GM12875 (cell line): ENCODE measurements at regions not wholly inside any gene's neighbourhood (a gene's known extent, or its start where the extent isn't known, plus 50 kb on each side); places are given as distances from the start of the nearest gene placed in this dataset.

Experiments used
- H3K4me3 ChIP-seq: one replicate; pipeline ENCODE4 v1.5.1; 2011; ENCODE audit warnings: low read depth, low read length, control low read depth
- TF ChIP-seq, protein P1 (sequence below): IDR thresholded peaks from 2 replicates; pipeline ENCODE4 v1.5.1; 2011; ENCODE audit warnings: low read depth, mild to moderate bottlenecking, control low read depth, inconsistent platforms, low read length, moderate library complexity, borderline replicate concordance; ENCODE audit not compliant: insufficient read depth

DNA sequence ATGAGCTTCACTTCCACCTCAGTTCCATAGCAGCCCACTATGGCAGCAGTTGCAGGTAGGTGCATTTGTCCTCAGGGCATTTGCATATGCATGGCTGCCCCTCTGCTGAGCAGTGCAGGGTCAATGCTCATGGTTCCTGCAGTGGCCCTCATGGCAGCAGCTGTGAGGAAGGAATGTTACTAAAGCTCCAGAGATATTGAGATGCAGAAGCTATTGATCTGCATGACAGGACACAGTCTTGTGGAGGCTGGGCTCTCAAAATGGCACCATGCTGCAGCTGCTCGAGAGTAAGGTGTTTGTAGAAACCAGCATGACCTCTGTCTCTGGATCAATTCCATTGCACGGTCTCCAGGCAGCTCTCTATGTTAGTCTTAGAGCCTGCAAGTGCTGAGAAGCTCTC lies 179.2 kb upstream of the PCDH18 start:
- no peak overlapping the region for H3K4me3 ChIP-seq
- TF ChIP-seq, protein P1, sequence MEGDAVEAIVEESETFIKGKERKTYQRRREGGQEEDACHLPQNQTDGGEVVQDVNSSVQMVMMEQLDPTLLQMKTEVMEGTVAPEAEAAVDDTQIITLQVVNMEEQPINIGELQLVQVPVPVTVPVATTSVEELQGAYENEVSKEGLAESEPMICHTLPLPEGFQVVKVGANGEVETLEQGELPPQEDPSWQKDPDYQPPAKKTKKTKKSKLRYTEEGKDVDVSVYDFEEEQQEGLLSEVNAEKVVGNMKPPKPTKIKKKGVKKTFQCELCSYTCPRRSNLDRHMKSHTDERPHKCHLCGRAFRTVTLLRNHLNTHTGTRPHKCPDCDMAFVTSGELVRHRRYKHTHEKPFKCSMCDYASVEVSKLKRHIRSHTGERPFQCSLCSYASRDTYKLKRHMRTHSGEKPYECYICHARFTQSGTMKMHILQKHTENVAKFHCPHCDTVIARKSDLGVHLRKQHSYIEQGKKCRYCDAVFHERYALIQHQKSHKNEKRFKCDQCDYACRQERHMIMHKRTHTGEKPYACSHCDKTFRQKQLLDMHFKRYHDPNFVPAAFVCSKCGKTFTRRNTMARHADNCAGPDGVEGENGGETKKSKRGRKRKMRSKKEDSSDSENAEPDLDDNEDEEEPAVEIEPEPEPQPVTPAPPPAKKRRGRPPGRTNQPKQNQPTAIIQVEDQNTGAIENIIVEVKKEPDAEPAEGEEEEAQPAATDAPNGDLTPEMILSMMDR, result no peak

- H3K4me3 ChIP-seq, result no peak overlapping the region
- TF ChIP-seq, protein P1, result no peak
Observed at GRCh38 chr4:137707626-137708025, 175.3 kb upstream of the PCDH18 start.

- no peak overlapping the region for H3K4me3 ChIP-seq
- TF ChIP-seq, protein P1, result no peak
Observed at GRCh38 chr4:137707102-137707620, 174.9 kb upstream of the PCDH18 start.

DNA sequence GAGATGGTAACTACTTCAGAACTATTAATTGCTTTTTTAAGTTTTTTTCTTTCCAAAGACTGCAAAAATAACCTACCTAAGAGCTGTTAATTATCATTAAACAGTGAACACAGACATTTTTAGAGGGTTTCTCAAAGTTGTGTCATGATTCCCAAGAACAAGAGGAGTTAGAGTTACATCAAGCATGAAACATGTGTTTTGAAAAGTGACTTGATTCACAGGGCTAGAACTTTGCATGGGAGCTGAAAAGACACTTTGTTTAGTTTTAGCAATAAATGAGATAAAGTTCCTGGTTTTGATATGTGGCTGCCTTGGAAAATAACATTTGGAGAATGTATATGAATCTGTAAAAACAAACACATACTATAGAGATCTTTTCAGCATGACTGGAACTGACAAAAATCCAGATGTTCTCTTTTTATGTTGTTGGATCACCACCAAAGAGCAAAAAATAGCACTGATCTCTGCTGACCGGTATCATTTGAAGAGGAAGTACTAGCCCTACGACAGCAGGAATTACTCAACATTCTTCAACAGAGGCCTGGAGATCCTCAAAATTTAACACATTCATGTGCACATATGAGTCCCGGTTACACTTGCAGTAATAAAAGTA lies 173.0 kb upstream of the PCDH18 start:
- TF ChIP-seq, protein P1, result no peak
- H3K4me3 ChIP-seq, result no peak overlapping the region

GRCh38 chr4:137703195-137703594 lies 170.9 kb upstream of the PCDH18 start:
- TF ChIP-seq, protein P1, result no peak
- H3K4me3 ChIP-seq, result no peak overlapping the region

DNA sequence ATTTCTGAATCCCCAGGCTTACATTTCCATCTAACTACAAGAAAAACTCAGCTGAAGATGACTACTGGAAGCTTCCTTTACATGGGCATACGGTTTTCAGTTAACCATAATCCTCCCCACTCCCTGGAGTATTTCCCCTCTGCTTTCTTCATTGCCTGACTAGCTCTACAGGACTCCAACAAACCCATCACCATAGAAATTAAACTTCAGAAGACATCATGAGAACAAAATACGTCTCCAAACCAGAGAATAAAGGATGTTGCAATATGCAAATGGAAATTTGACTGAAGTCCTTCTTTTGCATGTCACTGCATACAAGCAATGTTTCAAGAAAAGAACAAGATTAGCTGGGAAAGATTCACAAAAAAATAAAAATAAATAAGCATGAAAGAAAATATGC lies 170.2 kb upstream of the PCDH18 start:
- no peak overlapping the region for H3K4me3 ChIP-seq
- TF ChIP-seq, protein P1, result no peak

DNA sequence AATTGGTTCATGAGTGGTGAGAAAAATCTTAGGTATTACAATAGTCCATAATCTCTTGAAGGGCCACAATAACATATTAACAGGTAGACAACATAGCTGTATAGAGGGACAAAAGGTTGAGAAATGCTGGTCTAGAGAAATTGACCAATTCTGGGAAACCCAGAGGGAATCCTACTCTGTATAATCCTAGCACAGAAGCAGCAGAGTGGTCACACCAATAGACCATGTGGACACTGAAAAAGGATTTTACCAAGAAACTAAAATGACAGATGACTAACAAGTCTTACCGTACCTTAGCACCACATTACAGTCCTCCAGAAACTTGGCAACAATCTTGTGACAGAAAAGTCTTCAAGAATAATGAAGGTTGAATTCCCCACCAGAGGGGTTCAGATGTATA lies 169.1 kb upstream of the PCDH18 start:
- H3K4me3 ChIP-seq, result no peak overlapping the region
- TF ChIP-seq, protein P1, result no peak
